K562 (cell line): ENCODE measurements at regions not wholly inside any gene's neighbourhood (a gene's known extent, or its start where the extent isn't known, plus 50 kb on each side); places are given as distances from the start of the nearest gene placed in this dataset.

Source experiments
- ATAC-seq: fragments of 200-7000 bp; cut with Tn5 transposase; 3 replicates; pipeline ENCODE4 v1.9.1; 2020; ENCODE audit warnings: moderate library complexity
- BruUV-seq: library from RNA; stranded (reverse); fragments of 400-500 nt; replicated peaks from 2 replicates; lab custom pipeline; 2021; lab: Mats Ljungman, UMichigan
- CTCF ChIA-PET: fragments of 300-600 bp; formaldehyde crosslinking; extraction: SDS; loops from one replicate; lab custom pipeline; 2021; ENCODE audit warnings: low intra/inter-chr PET ratio; lab: Yijun Ruan, JAX
- POLR2A ChIA-PET: fragments of 300-600, 350-650 bp; sonication (Branson Sonifier 250); formaldehyde crosslinking; extraction: SDS; loops from one replicate; lab custom pipeline; 2021; ENCODE audit warnings: antibody characterized with exemption, inconsistent platforms; lab: Yijun Ruan, JAX
- DNase-seq, 4 experiments: peaks; one replicate each; pipeline versions ENCODE4 v3.0.0 to v3.0.0-alpha.2; 2011 to 2018; ENCODE audit warnings: low spot score in 3 of 4, mixed read lengths in 3 of 4; ENCODE audit errors: extremely low read depth in 1 of 4
- FAIRE-seq: peaks from 2 replicates; lab custom pipeline; 2011; peaks lifted over from hg19 to GRCh38; lab: Jason Lieb, UNC
- H2AFZ ChIP-seq: 2 replicates; pipeline ENCODE4 v1.6.0; 2011; ENCODE audit warnings: low read depth, low read length, control low read depth, inconsistent platforms
- H3K27ac ChIP-seq: fragments of 200-600 bp; 3 replicates; pipeline ENCODE4 v1.8.0; 2011; ENCODE audit warnings: low read depth, mild to moderate bottlenecking, control low read depth, inconsistent platforms, low read length, moderate library complexity, mixed read lengths; ENCODE audit errors: extremely low read depth
- H3K27me3 ChIP-seq, 2 experiments: fragments of 300-600 bp in 1 of 2; 2 replicates in 1 of 2; 3 replicates in 1 of 2; pipeline versions ENCODE4 v1.6.0 to v1.8.0; 2011; ENCODE audit warnings: inconsistent platforms in 2 of 2, low read length in 2 of 2, mild to moderate bottlenecking in 1 of 2, mixed read lengths in 1 of 2, moderate library complexity in 1 of 2; ENCODE audit not compliant: control insufficient read depth in 2 of 2, insufficient read depth in 2 of 2
- H3K36me3 ChIP-seq: fragments of 300-600 bp; 3 replicates; pipeline ENCODE4 v1.8.0; 2011; ENCODE audit warnings: mild to moderate bottlenecking, low read length, inconsistent platforms; ENCODE audit not compliant: control insufficient read depth, insufficient read depth
- H3K4me1 ChIP-seq, 2 experiments: fragments of 200-600 bp in 1 of 2; replicated peaks in 1 of 2; 2 replicates in 1 of 2; 3 replicates in 1 of 2; pipeline versions ENCODE4 v1.5.1 to v1.8.0; 2011; ENCODE audit warnings: inconsistent platforms in 2 of 2, low read length in 2 of 2, mild to moderate bottlenecking in 1 of 2, mixed read lengths in 1 of 2, moderate library complexity in 1 of 2; ENCODE audit not compliant: control insufficient read depth in 2 of 2, insufficient read depth in 2 of 2
- H3K4me2 ChIP-seq: 2 replicates; pipeline ENCODE4 v1.6.1; 2011; ENCODE audit warnings: low read length, control low read depth, inconsistent platforms, mixed read lengths; ENCODE audit not compliant: insufficient read depth
- H3K4me3 ChIP-seq: fragments of 200-600 bp; sonication (generic), shearing (Covaris generic); 2 replicates; pipeline ENCODE4 v1.5.1; 2016; ENCODE audit warnings: control low read depth, inconsistent platforms
- H3K79me2 ChIP-seq: fragments of 200-600 bp; 3 replicates; pipeline ENCODE4 v1.8.0; 2011; ENCODE audit warnings: low read length, inconsistent platforms; ENCODE audit not compliant: control insufficient read depth, insufficient read depth
- H3K9ac ChIP-seq, 2 experiments: 2 replicates each; pipeline versions ENCODE4 v1.6.0 to v1.6.1; 2011; ENCODE audit warnings: low read depth in 2 of 2, low read length in 2 of 2, control low read depth in 1 of 2, inconsistent platforms in 1 of 2, mild to moderate bottlenecking in 1 of 2, mixed read lengths in 1 of 2; ENCODE audit not compliant: insufficient read depth in 1 of 2
- H3K9me1 ChIP-seq: one replicate; pipeline ENCODE4 v1.6.0; 2011; ENCODE audit warnings: inconsistent platforms, mild to moderate bottlenecking, low read length, moderate library complexity; ENCODE audit not compliant: control insufficient read depth, insufficient read depth
- H3K9me3 ChIP-seq: replicated peaks from 2 replicates; pipeline ENCODE4 v1.5.1; 2011; ENCODE audit warnings: low read depth, low read length, inconsistent platforms; ENCODE audit not compliant: control insufficient read depth, insufficient read depth
- H4K20me1 ChIP-seq: replicated peaks from 2 replicates; pipeline ENCODE4 v1.6.1; 2011; ENCODE audit warnings: low read length, inconsistent platforms, mixed read lengths; ENCODE audit not compliant: control insufficient read depth, insufficient read depth
- ARID3B ChIP-seq: fragments of 250-450 bp; sonication (Bioruptor Pico); IDR thresholded peaks from 2 replicates; pipeline ENCODE4 v1.4.0; 2020; ENCODE audit warnings: borderline replicate concordance
- BHLHE40 ChIP-seq: IDR thresholded peaks from 2 replicates; pipeline ENCODE4 v1.6.1; 2011; ENCODE audit warnings: low read length, improper control_type of control experiment
- BRF2 ChIP-seq: IDR thresholded peaks from 3 replicates; pipeline ENCODE4 v1.6.1; 2011; ENCODE audit warnings: borderline replicate concordance, mild to moderate bottlenecking; ENCODE audit not compliant: insufficient read length, insufficient read depth
- DDX20 ChIP-seq: fragments of 450-650 bp; IDR thresholded peaks from 2 replicates; pipeline ENCODE4 v1.6.1; 2016; ENCODE audit warnings: missing genetic modification characterization, low read depth, mild to moderate bottlenecking, missing compliant biosample characterization, moderate library complexity
- DEAF1 ChIP-seq: fragments of 450-650 bp; formaldehyde crosslinking; IDR thresholded peaks from 2 replicates; pipeline ENCODE4 v1.4.0; 2020; ENCODE audit warnings: mild to moderate bottlenecking, moderate library complexity
- E2F5 ChIP-seq: sonication (generic); formaldehyde crosslinking; IDR thresholded peaks from 2 replicates; pipeline ENCODE4 v1.8.0; 2022; ENCODE audit warnings: mild to moderate bottlenecking, missing genetic modification reagents
- FOXA3 ChIP-seq, 2 experiments: fragments of 450-650 bp in 1 of 2; sonication (generic) in 1 of 2; formaldehyde crosslinking; IDR thresholded peaks in 1 of 2; conservative IDR thresholded peaks in 1 of 2; 2 replicates each; pipeline versions ENCODE4 v1.4.0 to v1.8.0; 2020 to 2022; ENCODE audit warnings: mild to moderate bottlenecking in 2 of 2, missing genetic modification reagents in 1 of 2
- FOXP1 ChIP-seq: sonication (generic); formaldehyde crosslinking; IDR thresholded peaks from 2 replicates; pipeline ENCODE4 v1.8.0; 2022; ENCODE audit warnings: mild to moderate bottlenecking, missing genetic modification reagents
- KLF10 ChIP-seq: fragments of 250-450 bp; sonication (Bioruptor Pico); IDR thresholded peaks from 2 replicates; pipeline ENCODE4 v1.6.1; 2021; ENCODE audit warnings: matching md5 sums
- MLLT1 ChIP-seq, 2 experiments: fragments of 450-650 bp; IDR thresholded peaks; 2 replicates each; pipeline ENCODE4 v1.6.1; 2016
- MYBL2 ChIP-seq, 2 experiments: fragments of 450-650 bp in 1 of 2; sonication (generic) in 1 of 2; formaldehyde crosslinking in 1 of 2; IDR thresholded peaks; 2 replicates each; pipeline versions ENCODE4 v1.6.1 to v1.8.1; 2017 to 2022; ENCODE audit warnings: borderline replicate concordance in 1 of 2, inconsistent platforms in 1 of 2, low read depth in 1 of 2, mild to moderate bottlenecking in 1 of 2, missing genetic modification reagents in 1 of 2, moderate library complexity in 1 of 2
- USF1 ChIP-seq: sonication (generic); formaldehyde crosslinking; IDR thresholded peaks from 2 replicates; pipeline ENCODE4 v1.9.0; 2022; ENCODE audit warnings: mild to moderate bottlenecking, missing genetic modification reagents
- ZC3H8 ChIP-seq: fragments of 450-650 bp; IDR thresholded peaks from 2 replicates; pipeline ENCODE4 v1.6.1; 2017
- ZEB2 ChIP-seq: fragments of 450-650 bp; IDR thresholded peaks from 2 replicates; pipeline ENCODE4 v1.6.1; 2016
- ZNF41 ChIP-seq: fragments of 250-450 bp; sonication (Bioruptor Pico); conservative IDR thresholded peaks from 2 replicates; pipeline ENCODE4 v1.4.0; 2020; ENCODE audit warnings: mild to moderate bottlenecking
- ZNF707 ChIP-seq: fragments of 250-450 bp; sonication (Bioruptor Pico); conservative IDR thresholded peaks from 2 replicates; pipeline ENCODE4 v1.8.0; 2022; ENCODE audit warnings: inconsistent platforms, mild to moderate bottlenecking, moderate library complexity
- WGBS: fragments of 100-300 bp; shearing (Covaris generic); methylation state at CpG from one replicate; pipeline ENCODE4 v1.1.6; 2016; ENCODE audit warnings: low coverage, mixed read lengths; ENCODE audit not compliant: insufficient coverage; ENCODE audit errors: missing lambda C conversion rate; 5-methylcytosine and 5-hydroxymethylcytosine counted together
- in situ Hi-C: fragments of 300-500 bp; cut with MboI; formaldehyde crosslinking; loops from 4 replicates; pipeline ENCODE4 v1.15.0; 2018; ENCODE audit warnings: inconsistent platforms, mixed read lengths
- intact Hi-C: fragments of 100-400 bp; cut with micrococcal nuclease; formaldehyde crosslinking; loops from 2 replicates; pipeline ENCODE4 v1.14.2; 2022

GRCh38 chr9:90156318-90156717, 486.3 kb downstream of the DIRAS2 start:
- no peak overlapping the region for H3K9ac ChIP-seq
- POLR2A ChIA-PET = no interaction called here
- no peaks in the 10 kb centered on the region for H3K27me3 ChIP-seq
- in situ Hi-C loops = no loop called here
- FAIRE-seq = no peak
- no peaks in the 10 kb centered on the region for H3K4me1 ChIP-seq
- H3K9me1 ChIP-seq = no peaks in the 10 kb centered on the region
- no peaks in the 10 kb centered on the region for H3K9me3 ChIP-seq
- WGBS = 0% methylated on average over 2 of the region's 2 CpGs
- H4K20me1 ChIP-seq = no peaks in the 10 kb centered on the region
- CTCF ChIA-PET = no interaction called here
- no peaks in the 10 kb centered on the region for H3K36me3 ChIP-seq
- H3K4me2 ChIP-seq = no peak overlapping the region
- no peak for DNase-seq
- H3K4me3 ChIP-seq = no peak overlapping the region
- BruUV-seq = no TSS peak
- no peak overlapping the region for H3K27ac ChIP-seq
- H2AFZ ChIP-seq = no peak overlapping the region
- intact Hi-C loops = no loop called here
- no peaks in the 10 kb centered on the region for H3K79me2 ChIP-seq
- ATAC-seq = no peak
- TF ChIP-seq ZC3H8 = no peak
- TF ChIP-seq FOXP1 (CRISPR knock-in tag) = no peak
- TF ChIP-seq ZNF707 (CRISPR knock-in tag) = no peak
- TF ChIP-seq ZNF41 (CRISPR knock-in tag) = no peak
- no peak for TF ChIP-seq ZEB2
- TF ChIP-seq DDX20 (tag) = no peak
- TF ChIP-seq MLLT1 (IDR thresholded peaks at IDR 0.05) = no peak
- no peak for TF ChIP-seq BRF2
- no peak for TF ChIP-seq KLF10 (CRISPR knock-in tag)
- no peak for TF ChIP-seq FOXA3 (CRISPR knock-in tag; conservative IDR thresholded peaks at IDR 0.05 in 1 of 2, IDR thresholded peaks at IDR 0.05 in 1 of 2)
- no peak for TF ChIP-seq ARID3B (CRISPR knock-in tag)
- no peak for TF ChIP-seq DEAF1 (CRISPR knock-in tag)
- TF ChIP-seq MYBL2 (IDR thresholded peaks at IDR 0.05; ENCODE audit: low read depth) = no peak
- no peak for TF ChIP-seq MYBL2 (CRISPR knock-in tag; IDR thresholded peaks at IDR 0.05; ENCODE audit: borderline replicate concordance)
- no peak for TF ChIP-seq E2F5
- no peak for TF ChIP-seq BHLHE40
- TF ChIP-seq USF1 (CRISPR knock-in tag) = no peak
